Activated naive CD4-positive, alpha-beta T cell treated with Interleukin-2 at 50 U/mL for 16 hours (primary cell): ENCODE measurements at regions not wholly inside any gene's neighbourhood (a gene's known extent, or its start where the extent isn't known, plus 50 kb on each side); places are given as distances from the start of the nearest gene placed in this dataset.

ENCODE experiments used
- DNase-seq: peaks from one replicate; pipeline ENCODE4 v3.0.0-alpha.2; 2020

DNA sequence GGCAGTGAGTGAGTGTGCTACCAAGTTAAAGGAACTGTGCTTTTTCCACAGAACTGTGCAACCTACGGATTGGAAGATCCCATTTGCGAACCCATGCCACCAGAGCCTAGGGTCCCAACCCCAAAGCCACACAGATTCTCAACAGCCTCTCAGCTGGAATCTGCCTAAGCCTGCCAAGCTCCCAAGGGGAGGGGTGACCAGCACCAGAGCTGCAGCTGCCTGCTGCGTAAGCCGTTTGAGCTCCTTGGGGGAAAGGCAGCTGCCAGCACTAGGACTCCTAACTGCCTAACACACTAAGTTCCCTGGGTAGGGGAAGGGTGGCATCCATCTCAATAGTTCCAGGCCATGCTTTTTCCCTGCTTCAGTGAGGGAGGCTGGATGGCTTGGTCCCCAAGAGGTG is 738.1 kb upstream of the PRKX start:
- no peak for DNase-seq

DNA sequence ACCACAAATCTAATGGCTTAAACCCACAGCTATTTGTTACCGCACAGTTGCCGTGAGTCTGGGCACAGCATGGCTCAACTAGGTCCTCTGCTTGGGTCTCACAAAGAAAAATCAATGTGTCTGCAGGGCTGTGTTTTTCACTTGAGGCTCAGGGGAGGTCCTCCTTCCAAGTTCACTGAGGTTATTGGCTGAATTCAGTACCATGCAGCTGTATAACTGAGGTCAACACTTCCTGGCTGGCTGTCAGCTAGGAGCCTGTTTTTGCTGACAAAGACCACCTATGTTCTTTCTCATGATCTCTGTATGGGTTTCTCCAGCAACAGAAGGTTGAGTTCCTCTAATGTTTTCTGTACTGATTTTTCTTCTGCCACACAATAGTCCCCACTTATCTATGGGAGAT is 736.7 kb upstream of the PRKX start:
- DNase-seq: no peak

DNA sequence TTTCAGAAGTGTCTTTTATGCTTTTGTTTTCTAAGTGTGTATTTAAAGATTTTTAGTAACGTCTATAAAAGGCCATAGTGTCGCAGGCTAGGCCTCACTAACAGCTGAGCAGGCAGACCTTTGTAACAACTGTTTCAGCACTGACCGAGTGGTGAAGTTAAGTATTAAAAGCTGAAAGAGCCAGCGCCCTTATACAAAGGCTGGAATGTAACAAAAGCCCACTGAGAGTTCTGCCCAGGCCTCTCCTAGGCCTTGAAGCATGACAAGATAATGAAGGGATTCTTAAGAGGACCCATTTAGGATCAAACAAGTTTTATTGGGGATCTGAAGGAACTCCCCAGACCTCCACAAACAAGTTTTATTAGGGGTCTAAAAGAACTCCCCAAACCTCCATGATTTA is 722.5 kb upstream of the PRKX start:
- DNase-seq: no peak

DNA sequence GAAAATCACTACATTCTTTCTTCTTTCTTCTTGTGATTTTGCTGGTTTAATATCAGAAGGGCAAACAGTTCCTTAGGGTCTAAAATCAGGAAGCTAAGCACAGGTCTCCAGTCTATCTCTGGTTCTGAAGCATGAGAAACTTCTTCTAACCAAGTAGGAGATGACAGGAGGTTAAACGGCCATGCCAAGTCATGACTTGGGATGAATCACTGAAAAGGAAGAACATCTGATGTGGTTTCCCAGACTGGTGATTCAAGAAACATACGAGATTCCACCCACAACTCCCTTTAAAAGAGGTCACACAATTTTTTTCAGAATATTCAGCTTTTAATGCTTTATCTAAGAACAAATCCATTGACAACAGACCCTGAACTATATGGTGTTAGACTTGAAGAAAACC is 684.0 kb upstream of the PRKX start:
- DNase-seq: no peak

DNA sequence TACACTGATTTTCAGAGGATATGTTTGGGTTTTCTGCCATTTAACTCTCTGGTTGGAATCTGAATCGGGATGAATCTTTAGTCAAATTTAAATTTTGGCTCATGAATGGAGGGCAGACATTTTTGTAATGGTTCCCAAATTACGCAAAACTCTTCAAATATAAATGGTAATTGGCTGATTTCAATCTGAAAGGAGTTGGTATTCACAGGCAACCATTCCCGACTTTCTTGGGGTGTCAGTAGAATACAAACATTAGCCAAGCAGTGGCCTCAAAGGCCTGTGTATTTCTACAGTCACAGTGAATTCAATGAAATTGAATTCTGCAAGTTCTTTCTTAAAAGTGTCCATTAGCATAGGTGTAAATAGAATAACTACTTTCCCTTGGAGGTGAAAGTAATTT is 668.8 kb upstream of the PRKX start:
- no peak for DNase-seq

DNA sequence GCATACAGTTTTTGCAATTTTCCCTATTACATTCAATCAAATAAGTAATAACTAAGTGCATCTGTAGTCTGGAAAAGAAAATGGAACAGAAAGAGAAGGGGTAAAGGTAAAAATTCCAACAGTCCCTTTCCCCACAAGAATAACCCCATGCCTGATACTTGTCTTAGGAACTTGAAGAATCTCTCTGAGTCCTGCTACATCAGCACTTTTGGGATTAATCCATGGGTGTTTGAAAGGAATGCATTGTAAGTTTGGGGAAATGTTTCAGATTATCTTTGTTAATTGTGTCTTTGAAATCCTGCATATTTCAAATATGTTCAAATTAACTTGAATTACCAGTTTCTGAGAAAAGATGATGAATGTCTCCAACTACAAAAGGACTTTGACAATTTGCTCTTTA is 667.3 kb upstream of the PRKX start:
- no peak for DNase-seq

DNA sequence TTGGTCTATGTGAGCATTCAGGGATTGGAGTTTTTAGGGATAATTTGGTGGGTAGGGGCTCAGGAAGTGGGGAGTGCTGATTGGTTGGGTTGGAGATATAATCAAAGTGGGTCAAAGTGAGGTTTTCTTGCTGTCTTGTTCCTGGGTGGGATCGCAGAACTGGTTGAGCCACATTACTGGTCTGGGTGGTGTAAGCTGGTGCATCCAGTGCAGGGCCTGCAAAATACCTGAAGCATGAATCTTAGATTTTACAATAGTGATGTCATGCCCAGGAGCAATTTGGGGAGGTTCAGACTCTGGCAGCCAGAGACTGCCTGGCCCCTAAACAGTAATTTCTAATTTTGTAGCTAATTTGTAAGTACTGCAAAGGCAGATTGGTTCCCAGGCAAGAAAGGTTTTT is 665.6 kb upstream of the PRKX start:
- no peak for DNase-seq

DNA sequence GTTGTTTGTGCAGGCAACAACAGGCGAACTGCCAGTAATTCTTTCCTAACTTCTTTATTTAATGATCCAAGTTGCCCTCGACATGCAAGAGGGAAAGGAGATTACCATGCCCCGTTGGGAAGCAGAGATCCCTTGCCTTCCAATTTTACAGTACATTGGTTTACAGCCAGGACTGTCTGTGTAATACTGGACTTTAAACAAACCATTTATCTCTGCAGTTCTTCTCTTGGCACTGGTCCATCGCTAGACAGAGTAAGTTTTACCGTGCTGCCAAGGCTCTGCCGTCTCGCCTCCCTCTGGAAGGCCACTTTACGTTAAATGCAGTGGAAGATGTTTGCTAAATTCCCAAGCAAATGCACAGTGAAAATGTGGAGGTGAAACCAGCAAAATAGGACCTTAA is 660.3 kb upstream of the PRKX start:
- DNase-seq: no peak

DNA sequence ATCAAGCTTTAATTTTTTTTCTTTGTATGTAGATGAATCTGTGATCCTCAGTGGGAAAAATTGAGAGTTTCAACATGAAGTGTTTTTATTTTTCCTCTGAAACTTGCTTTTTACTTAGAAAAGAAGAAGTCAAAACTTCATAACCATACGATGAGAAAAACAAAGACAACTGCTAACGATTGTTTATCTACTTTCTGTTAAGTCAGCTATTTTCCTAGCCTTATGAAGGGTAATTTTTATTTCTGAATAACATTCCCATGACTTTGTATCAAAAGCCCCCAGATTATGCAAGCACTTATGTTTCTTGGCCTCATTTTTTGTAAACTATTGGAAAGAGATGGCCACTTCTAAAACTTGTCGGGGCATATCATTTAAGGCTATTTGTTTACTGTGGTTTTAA is 645.1 kb upstream of the PRKX start:
- no peak for DNase-seq

DNA sequence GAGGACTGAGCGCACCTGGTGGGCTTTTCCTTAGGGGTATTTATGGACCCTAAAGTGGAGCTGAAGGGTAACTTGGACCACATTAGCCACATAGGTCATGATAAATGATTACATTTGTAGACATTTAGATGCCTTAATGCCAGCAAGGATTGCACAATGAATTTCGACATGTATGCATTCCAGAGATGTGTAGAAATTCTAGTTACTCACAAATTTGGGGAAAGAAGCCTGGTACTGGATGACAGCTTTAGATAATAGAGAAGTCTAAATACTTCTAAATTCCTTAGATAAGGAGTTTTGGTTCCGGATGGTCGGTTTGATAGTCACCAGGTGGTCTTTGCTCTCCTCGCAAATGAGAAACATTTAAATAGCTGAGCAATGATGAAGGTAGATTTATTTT is 609.5 kb upstream of the PRKX start:
- no peak for DNase-seq

DNA sequence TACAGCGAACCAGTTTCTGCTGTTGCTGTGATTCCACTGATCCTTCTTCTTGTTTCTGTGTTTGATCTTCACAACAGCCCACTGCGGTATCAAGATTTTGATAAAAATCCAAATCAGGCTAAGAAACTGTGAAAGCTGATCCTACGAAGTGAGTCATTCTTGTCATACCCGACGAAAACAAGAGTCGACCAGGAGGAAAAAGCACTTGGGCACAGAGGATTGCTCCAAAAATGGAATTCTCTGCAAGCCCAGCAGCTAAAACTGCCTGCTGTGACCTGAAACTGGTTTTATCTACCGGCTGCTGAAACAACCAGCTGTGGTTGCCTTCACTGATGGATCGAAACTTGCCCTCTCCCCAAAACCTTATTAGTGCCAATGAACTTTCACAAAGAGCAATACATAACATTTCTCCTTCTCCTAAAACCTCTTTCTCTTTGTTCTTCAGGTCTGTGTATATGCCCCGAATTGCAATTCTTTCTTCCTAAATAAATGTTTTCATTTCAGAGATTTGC is 607.0 kb upstream of the PRKX start:
- DNase-seq: no peak

DNA sequence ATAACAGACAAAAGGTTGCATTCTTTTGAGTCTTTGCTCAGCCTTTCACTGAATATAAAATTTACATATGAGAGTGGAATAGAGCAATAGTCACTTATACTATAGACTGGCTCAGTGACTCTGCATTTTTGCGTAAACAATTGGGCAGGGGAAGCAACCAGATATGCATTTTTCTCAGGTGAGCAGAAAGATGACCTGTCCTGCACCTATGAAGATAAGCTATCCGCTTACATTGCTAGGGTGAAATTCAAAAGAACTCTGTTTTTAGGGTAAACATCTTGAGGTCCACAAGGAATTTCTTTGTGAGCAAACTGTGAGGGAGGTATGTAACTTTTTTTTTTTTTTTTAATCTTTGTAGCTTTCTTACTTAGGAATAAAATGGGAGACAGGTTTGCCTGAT is 602.4 kb upstream of the PRKX start:
- no peak for DNase-seq

DNA sequence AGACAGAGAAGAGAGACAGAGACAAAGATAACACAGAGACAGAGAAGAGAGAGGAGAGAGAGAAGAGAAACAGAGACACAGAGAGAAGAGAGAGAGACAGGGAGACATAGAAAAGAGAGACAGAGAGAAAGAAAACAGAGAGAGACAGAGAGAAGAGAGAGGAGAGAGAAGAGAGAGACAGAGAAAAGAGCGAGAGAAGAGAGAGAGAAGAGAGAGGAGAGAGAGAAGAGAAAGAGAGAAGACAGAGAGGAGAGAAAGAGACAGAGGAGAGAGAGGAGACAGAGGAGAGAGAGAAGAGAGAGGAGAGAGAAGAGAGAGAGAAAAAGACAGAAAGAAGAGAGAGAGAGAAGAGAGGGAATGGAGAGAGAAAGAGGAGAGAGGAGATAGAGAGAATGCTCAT is 601.1 kb upstream of the PRKX start:
- DNase-seq: no peak

DNA sequence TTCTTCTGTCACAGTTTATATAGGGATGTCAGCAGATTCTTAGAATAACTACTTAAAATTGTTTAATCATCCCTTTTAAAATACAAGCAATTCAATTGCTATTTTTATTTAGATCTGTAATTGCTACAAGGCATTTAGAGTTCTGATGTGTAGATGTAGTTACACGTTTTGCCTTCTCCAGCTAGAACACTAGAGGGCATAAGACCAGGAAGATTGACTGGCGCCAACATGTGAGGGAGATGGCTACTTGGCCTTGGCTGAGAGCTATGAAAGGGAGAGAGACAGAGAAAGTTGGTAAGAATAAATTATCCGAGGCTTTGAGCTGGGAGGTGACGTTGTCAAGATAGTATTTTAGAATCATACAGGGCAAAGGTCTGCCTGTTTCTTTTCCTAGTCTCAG is 563.7 kb upstream of the PRKX start:
- DNase-seq: no peak

DNA sequence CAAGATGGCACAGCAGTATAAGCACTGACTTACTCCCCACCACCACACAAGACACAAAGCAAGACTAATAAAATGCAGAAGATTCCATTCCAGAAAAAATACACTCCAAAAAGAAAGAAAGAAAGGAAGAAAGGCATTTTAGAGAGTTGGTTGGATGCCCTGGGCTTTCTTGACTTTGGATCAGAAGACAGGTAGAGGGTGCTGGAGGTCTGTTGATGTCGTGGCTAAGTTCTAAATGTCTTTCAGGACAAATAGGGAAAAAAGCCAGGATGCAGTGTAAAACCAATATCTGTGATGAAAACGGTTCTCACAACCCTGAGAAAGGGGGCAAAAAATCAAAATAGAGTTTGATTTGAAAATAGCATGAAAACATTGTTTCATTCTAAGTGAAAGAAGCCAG is 555.2 kb upstream of the PRKX start:
- no peak for DNase-seq

DNA sequence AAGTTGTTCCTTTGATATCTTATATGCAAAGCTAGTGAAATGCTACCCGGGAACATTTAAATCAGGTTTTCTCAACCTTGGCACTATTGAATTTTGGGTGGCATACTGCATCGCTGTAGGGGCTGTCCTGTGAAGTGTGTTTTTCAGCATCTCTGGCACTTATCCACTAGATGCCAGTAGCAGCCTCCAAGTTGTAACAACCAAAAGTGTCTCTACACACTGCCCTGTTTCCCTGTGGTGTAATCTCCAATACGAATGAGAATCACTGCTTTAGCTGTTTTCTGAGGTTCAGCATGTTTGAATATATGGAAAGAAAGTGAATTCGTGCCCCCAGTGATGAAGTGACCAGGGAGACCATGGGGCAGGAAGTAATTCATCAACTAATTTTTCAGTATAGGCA is 551.6 kb upstream of the PRKX start:
- DNase-seq: no peak

DNA sequence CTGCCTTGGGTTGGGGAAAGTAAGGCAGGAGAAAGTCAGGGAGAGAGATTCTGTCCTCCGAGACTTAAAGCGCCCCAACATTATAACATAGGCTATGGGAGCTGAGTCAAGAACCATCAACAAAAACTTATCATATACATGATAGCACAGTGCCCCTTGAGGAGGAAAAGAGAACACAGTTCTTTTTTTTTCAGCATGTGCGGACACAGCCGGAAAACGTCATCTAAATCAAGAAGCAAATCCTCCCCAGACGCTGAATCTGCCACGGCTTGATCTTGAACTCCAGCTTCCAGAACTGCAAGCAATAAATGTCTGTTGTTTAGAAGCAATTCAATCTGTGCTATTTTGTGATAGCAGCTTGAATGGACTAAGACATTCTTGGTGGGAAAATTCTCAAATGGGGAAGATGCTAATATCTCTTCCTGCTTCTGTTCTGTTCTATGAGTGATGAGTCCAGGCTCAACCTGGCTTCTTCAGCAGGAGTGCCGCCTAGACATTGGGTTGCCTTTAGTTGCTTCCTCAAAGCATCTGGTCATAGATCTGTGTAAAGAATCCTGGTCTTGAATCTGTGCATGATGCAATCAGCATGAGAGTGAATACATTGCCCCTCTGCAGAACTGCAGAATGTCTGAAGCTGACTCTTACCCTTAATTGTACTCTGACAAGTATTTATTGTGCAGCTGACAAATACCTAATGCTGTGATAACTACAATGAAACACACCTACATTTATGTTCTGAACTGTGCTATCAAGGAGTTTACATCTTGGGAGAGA is 549.8 kb upstream of the PRKX start:
- no peak for DNase-seq

DNA sequence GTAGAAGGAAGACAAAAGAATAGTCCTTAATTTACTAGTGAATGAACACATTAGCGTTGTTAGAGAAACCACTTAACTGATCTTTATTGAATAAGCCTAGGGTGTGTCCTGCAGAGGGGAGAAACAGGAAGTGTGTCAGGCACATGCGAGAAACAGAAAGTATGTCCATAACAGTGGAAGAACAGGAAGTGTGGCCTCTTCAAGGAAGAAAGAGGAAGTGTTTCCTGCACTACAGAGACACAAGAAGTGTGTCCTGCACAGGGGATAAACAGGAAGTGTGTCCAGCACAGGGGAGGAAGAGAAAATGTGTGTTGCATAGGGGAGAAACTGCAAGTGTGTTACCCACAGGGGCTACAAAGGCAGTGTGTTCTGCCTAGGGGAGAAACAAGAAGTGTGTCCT is 539.6 kb upstream of the PRKX start:
- no peak for DNase-seq

DNA sequence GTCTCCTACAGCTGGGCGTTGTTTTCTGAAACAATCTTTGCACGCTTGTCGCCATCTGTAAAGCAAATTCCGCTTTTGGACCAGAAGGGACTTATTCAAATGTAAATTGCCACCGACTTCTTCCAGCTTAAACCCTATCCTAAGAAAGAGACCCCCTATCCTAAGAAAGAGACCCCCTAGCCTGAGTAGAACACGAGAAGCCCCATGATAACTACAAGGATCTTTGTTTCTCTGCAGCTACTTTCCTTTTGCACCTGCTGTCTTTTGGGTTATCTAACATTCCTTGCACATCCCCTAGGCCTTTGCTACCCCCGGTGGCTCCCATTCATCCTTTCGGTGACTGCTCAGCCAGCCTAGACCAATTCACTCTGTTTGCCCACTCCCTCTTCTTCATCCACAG is 536.0 kb upstream of the PRKX start:
- no peak for DNase-seq

DNA sequence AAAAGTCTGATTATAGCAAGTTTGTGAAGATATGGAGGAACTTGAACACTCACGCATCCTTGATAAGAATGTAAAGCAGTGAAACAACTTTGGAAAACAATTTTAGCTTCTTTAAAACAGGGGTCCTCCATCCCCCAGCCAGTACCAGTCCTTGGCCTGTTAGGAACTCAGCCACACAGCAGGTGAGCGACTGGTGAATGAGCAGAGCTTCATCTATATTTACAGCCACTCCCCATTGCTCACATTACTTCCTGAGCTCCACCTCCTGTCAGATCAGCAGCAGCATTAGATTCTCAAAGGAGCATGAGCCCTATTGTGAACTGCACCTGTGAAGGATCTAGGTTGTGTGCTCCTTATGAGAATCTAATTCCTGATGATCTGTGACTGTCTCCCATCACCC is 530.3 kb upstream of the PRKX start:
- no peak for DNase-seq

DNA sequence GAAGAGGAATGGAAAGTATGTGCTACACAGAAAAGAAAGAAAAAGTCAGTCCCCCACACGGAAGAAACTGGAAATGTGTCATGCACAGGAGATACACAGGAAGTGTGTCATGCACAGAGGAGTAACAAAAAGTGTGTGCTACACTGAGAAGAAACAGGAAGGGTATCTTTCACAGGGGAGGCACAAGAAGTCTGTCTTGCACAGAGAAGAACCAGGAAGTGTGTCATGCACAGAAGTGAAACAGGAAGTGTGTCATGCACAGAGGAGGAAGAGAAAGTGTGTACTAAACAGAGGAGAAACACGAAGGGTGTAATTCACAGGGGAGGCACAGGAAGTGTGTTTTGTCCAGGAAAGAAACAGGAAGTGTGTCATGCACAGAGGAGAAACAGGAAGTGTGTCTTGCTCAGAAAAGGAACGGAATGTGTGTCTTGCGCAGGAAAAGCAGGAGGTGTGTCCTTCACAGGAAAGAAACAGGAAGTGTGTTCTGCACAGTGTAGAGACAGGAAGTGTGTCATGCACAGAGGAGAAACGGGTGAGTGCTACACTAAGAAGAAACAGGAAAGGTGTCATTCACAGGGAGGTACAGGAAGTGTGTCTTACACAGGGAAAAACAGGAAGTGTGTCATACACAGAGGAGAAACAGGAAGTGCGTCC is 527.2 kb upstream of the PRKX start:
- no peak for DNase-seq

DNA sequence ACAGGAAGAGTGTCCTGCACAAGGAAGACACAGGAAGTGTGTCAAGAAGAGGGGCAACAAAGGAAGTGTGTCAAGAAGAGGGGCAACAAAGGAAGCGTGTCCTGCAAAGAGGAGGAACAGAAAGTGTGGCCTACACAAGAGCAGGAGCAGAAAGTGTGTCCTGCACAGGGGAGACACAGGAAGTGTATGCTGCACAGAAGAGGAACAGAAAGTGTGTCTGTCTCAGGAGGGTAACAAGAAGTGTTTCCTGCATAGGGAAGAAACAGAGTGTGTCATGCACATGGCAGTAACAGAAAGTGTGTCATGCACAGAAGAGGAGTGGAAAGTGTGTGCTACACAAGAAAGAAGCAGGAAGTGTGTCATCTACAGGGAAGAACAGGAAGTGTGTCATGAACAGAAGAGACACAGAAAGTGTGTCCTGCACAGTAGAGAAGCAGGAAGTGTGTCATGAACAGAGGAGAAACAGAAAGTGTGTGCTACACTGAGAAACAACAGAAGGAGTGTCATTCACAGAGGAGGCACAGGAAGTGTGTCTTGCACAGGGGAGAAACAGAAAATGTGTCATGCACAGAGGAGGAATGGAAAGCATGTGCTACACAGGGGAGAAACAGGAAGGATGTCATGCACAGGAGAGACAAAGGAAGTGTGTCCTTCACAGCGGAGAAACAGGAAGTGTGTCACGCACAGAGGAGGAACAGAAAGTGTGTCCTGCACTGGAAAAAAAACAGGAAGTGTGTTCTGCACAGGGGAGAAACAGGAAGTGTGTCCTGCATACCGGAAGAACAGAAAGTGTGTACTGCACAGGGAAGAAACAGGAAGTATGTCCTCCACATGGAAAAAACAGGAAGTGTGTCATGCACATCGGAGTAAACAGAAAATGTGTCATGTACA is 526.4 kb upstream of the PRKX start:
- no peak for DNase-seq

DNA sequence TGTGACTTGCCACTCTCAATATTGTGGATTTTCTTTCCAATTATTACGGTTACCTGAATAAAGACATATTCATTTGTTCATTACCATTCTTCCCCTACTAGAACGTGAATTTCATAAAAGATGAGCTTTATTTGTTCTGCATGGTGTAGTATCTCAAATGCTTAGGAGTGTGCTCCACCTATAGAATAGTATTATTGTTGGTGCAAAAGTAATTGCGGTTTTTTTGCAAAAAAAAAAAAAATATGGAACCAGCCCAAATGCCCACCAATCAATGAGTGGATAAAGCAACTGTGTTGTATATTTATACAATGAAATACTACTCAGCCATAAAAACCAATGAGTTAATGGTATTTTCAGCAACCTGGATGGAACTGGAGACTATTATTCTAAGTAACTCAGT is 525.5 kb upstream of the PRKX start:
- DNase-seq: no peak

DNA sequence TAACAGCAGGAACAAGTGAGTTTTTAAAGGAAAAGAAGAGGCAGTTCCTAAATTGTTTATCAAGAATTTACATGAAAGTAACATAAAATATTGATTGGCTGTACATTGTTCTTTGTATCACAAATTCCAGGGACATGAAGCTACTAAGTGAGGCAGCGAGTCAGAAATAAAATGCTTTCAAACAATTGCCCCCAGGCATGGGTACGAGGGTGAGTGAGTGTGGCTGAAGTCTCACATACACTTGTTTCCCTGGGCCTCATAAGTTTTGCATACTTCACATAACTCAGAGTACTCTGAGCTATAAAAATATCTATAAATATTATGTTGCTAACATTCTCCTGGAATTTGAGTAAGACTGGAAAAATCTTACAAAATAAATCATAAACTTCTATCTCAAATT is 511.6 kb upstream of the PRKX start:
- DNase-seq: no peak
